RWPE2 (cell line): ENCODE measurements at regions not wholly inside any gene's neighbourhood (a gene's known extent, or its start where the extent isn't known, plus 50 kb on each side); places are given as distances from the start of the nearest gene placed in this dataset.

Experiments
- ATAC-seq: fragments of 200-7000 bp; cut with Tn5 transposase; 3 replicates; pipeline ENCODE4 v1.9.1; 2021; ENCODE audit warnings: low read depth
- DNase-seq: peaks from one replicate; pipeline ENCODE4 v3.0.0-alpha.2; 2020; ENCODE audit warnings: low spot score
- H3K27ac ChIP-seq: fragments of 450-650 bp; 2 replicates; pipeline ENCODE4 v1.5.1; 2017; ENCODE audit warnings: mild to moderate bottlenecking; ENCODE audit not compliant: poor library complexity, severe bottlenecking
- H3K27me3 ChIP-seq: fragments of 250-450 bp; sonication (Bioruptor Pico); 2 replicates; pipeline ENCODE4 v1.5.1; 2021; ENCODE audit warnings: mild to moderate bottlenecking, moderate library complexity; ENCODE audit not compliant: insufficient read depth, poor library complexity, severe bottlenecking
- H3K36me3 ChIP-seq: fragments of 250-450 bp; sonication (Bioruptor Pico); 2 replicates; pipeline ENCODE4 v1.5.1; 2020; ENCODE audit warnings: low read depth, mild to moderate bottlenecking, moderate library complexity
- H3K4me1 ChIP-seq: fragments of 250-450 bp; sonication (Bioruptor Pico); 2 replicates; pipeline ENCODE4 v1.5.1; 2021; ENCODE audit warnings: mild to moderate bottlenecking, moderate library complexity; ENCODE audit not compliant: insufficient read depth, poor library complexity, severe bottlenecking
- H3K4me3 ChIP-seq: fragments of 250-450 bp; sonication (Bioruptor Pico); 2 replicates; pipeline ENCODE4 v1.5.1; 2021; ENCODE audit warnings: mild to moderate bottlenecking, moderate library complexity; ENCODE audit not compliant: severe bottlenecking
- H3K9me3 ChIP-seq: fragments of 250-450 bp; sonication (Bioruptor Pico); 2 replicates; pipeline ENCODE4 v1.5.1; 2021; ENCODE audit warnings: mild to moderate bottlenecking, moderate library complexity; ENCODE audit not compliant: severe bottlenecking
- TF ChIP-seq, protein P1 (sequence below): fragments of 450-650 bp; IDR thresholded peaks from one replicate; pipeline ENCODE4 v1.5.1; 2017; ENCODE audit warnings: mild to moderate bottlenecking, moderate library complexity; ENCODE audit not compliant: poor library complexity, severe bottlenecking

- TF ChIP-seq, protein P1, sequence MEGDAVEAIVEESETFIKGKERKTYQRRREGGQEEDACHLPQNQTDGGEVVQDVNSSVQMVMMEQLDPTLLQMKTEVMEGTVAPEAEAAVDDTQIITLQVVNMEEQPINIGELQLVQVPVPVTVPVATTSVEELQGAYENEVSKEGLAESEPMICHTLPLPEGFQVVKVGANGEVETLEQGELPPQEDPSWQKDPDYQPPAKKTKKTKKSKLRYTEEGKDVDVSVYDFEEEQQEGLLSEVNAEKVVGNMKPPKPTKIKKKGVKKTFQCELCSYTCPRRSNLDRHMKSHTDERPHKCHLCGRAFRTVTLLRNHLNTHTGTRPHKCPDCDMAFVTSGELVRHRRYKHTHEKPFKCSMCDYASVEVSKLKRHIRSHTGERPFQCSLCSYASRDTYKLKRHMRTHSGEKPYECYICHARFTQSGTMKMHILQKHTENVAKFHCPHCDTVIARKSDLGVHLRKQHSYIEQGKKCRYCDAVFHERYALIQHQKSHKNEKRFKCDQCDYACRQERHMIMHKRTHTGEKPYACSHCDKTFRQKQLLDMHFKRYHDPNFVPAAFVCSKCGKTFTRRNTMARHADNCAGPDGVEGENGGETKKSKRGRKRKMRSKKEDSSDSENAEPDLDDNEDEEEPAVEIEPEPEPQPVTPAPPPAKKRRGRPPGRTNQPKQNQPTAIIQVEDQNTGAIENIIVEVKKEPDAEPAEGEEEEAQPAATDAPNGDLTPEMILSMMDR = no peak
- DNase-seq = no peak
- H3K27me3 ChIP-seq = peaks cover 4% of the 10 kb centered on the region
- no peaks in the 10 kb centered on the region for H3K9me3 ChIP-seq
- H3K4me1 ChIP-seq = no peaks in the 10 kb centered on the region
- no peak for ATAC-seq
- H3K36me3 ChIP-seq = no peaks in the 10 kb centered on the region
- H3K4me3 ChIP-seq = no peak overlapping the region
- no peak overlapping the region for H3K27ac ChIP-seq
Observed at GRCh38 chr2:107215401-107216350, 329.7 kb upstream of the ST6GAL2 start.

DNA sequence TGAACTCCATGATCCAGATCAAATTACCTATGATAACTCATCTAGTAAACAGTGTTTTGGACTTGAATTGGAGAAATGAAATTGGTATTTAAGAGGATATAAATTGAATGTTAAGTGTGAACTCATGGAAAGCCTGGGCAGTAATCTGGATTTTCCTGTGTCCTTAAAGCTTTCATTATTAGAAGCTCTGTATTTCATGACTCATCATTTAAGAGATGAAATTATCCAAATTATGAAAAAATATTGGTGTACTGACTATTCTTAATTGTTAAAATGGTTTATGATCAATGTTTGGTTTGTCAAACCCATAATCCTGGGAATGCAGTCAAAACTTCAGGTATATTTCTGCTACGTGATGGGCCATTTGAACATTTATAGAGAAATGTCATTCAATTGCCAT, 332.2 kb upstream of the ST6GAL2 start:
- no peaks in the 10 kb centered on the region for H3K36me3 ChIP-seq
- H3K27ac ChIP-seq = no peak overlapping the region
- TF ChIP-seq, protein P1 = no peak
- no peaks in the 10 kb centered on the region for H3K4me1 ChIP-seq
- no peak for ATAC-seq
- H3K9me3 ChIP-seq = no peaks in the 10 kb centered on the region
- H3K4me3 ChIP-seq = no peak overlapping the region
- no peak for DNase-seq
- H3K27me3 ChIP-seq = peaks cover 4% of the 10 kb centered on the region

GRCh38 chr2:107222466-107222865, 336.5 kb upstream of the ST6GAL2 start:
- Histone ChIP-seq H3K4me1 (no peaks in the 10 kb centered on the region), H3K27ac (no peak overlapping the region), H3K9me3 (no peaks in the 10 kb centered on the region), H3K4me3 (no peak overlapping the region), H3K36me3 (no peaks in the 10 kb centered on the region), H3K27me3 (peaks cover 4% of the 10 kb centered on the region)
- DNase-seq (no peak), ATAC-seq (no peak)
- TF ChIP-seq, protein P1 = no peak

- ATAC-seq (no peak), DNase-seq (no peak)
- Histone ChIP-seq H3K27me3 (peaks cover 8% of the 10 kb centered on the region), H3K4me3 (no peak overlapping the region), H3K9me3 (no peaks in the 10 kb centered on the region), H3K27ac (no peak overlapping the region), H3K4me1 (no peaks in the 10 kb centered on the region), H3K36me3 (no peaks in the 10 kb centered on the region)
- TF ChIP-seq, protein P1 = no peak
Observed at GRCh38 chr2:107235491-107236254, 349.7 kb upstream of the ST6GAL2 start.
